Retinal pigment epithelial cell (primary cell): ENCODE measurements at regions not wholly inside any gene's neighbourhood (a gene's known extent, or its start where the extent isn't known, plus 50 kb on each side); places are given as distances from the start of the nearest gene placed in this dataset.

Source experiments
- DNase-seq: peaks from one replicate; pipeline ENCODE4 v3.0.0-alpha.2; 2010; ENCODE audit warnings: low read depth
- H3K4me3 ChIP-seq: 2 replicates; pipeline ENCODE4 v1.5.1; 2011; ENCODE audit warnings: mild to moderate bottlenecking, low read length, control low read depth, moderate library complexity
- CTCF ChIP-seq: conservative IDR thresholded peaks from 2 replicates; pipeline ENCODE4 v1.5.1; 2011; ENCODE audit warnings: low read depth, low read length, control low read depth, inconsistent platforms

- H3K4me3 ChIP-seq: no peak overlapping the region
- no peak for TF ChIP-seq CTCF
- no peak for DNase-seq
These were observed 256.9 kb upstream of the PMFBP1 start for GRCh38 chr16:72428681-72429376.

GRCh38 chr16:72427783-72428331 lies 255.9 kb upstream of the PMFBP1 start:
- peak overlapping the region; percentile 24 for H3K4me3 ChIP-seq
- TF ChIP-seq CTCF: no peak
- DNase-seq: no peak

- no peak for DNase-seq
- peak overlapping the region; percentile 24 for H3K4me3 ChIP-seq
- TF ChIP-seq CTCF: no peak
These were observed 255.3 kb upstream of the PMFBP1 start for GRCh38 chr16:72427051-72427782.

- no peak for DNase-seq
- H3K4me3 ChIP-seq: no peak overlapping the region
- TF ChIP-seq CTCF: no peak
These were observed 254.4 kb upstream of the PMFBP1 start for GRCh38 chr16:72426386-72426785.

GRCh38 chr16:72425571-72426341 lies 253.8 kb upstream of the PMFBP1 start:
- TF ChIP-seq CTCF: no peak
- no peak for DNase-seq
- H3K4me3 ChIP-seq: no peak overlapping the region

GRCh38 chr16:72424757-72425156 lies 252.8 kb upstream of the PMFBP1 start:
- TF ChIP-seq CTCF: no peak
- DNase-seq: no peak
- H3K4me3 ChIP-seq: no peak overlapping the region
